Body of pancreas (tissue), 4 donors: ENCODE measurements at regions not wholly inside any gene's neighbourhood (a gene's known extent, or its start where the extent isn't known, plus 50 kb on each side); places are given as distances from the start of the nearest gene placed in this dataset.
"Not testable (repeated sequence)": the region's sequence is repeated elsewhere in the genome, so short reads cannot be mapped to it uniquely, and the experiment has no call there.

Source experiments
- ATAC-seq: fragments of 150-250 bp; one replicate; pipeline ENCODE4 v1.9.1; 2016
- DNase-seq, 4 donors: peaks; one replicate each; pipeline ENCODE4 v3.0.0-alpha.2; 2019
- H3K27ac ChIP-seq, 4 donors: fragments of 200-600 bp; sonication (generic); 1 replicate in 3 of 4; 2 replicates in 1 of 4; pipeline versions ENCODE4 v1.5.1 to v1.6.1; 2016 to 2019; ENCODE audit warnings: mild to moderate bottlenecking in 1 of 4, mixed read lengths in 1 of 4, moderate library complexity in 1 of 4
- H3K27me3 ChIP-seq, 2 donors: fragments of 200-600 bp; sonication (generic); one replicate each; pipeline ENCODE4 v1.6.0; 2016; ENCODE audit warnings: mild to moderate bottlenecking in 1 of 2
- H3K36me3 ChIP-seq, 2 donors: fragments of 200-600 bp; sonication (generic); replicated peaks in 1 of 2; 2 replicates each; pipeline ENCODE4 v1.5.1; 2016; ENCODE audit warnings: low read depth in 2 of 2; ENCODE audit not compliant: insufficient read depth in 1 of 2
- H3K4me1 ChIP-seq: fragments of 200-600 bp; sonication (generic); one replicate; pipeline ENCODE4 v1.6.0; 2016
- H3K4me3 ChIP-seq, 2 donors: fragments of 200-600 bp; sonication (generic); 1 replicate in 1 of 2; 2 replicates in 1 of 2; pipeline ENCODE4 v1.5.1; 2016 to 2019
- H3K9me3 ChIP-seq, 3 donors: fragments of 200-600 bp; sonication (generic); 1 replicate in 2 of 3; 2 replicates in 1 of 3; pipeline ENCODE4 v1.5.1; 2016
- POLR2A ChIP-seq, 3 donors: fragments of 450-650 bp; IDR thresholded peaks; one replicate each; pipeline ENCODE4 v1.6.1; 2016; ENCODE audit warnings: antibody characterized with exemption in 3 of 3, mild to moderate bottlenecking in 2 of 3
- WGBS, 2 donors: methylation state at CpG; one replicate each; pipeline ENCODE4 v1.1.5; 2017; 5-methylcytosine and 5-hydroxymethylcytosine counted together
- intact Hi-C: fragments of 100-400 bp; cut with DNase I; formaldehyde crosslinking; loops from one replicate; pipeline ENCODE4 v1.15.1; 2023
- TF ChIP-seq, protein P1 (sequence below), 7 experiments: fragments of 450-650 bp in 4 of 7; fragments of 200-600 bp in 3 of 7; sonication (generic) in 3 of 7; IDR thresholded peaks; one replicate each; pipeline ENCODE4 v1.5.1; 2016 to 2019; ENCODE audit warnings: antibody characterized with exemption in 7 of 7

GRCh38 chr13:84097148-84097547 lies 214.9 kb upstream of the SLITRK1 start:
- H3K27ac ChIP-seq: no peak overlapping the region
- H3K4me1 ChIP-seq: no peaks in the 10 kb centered on the region
- intact Hi-C loops: no loop called here
- H3K27me3 ChIP-seq: no peaks in the 10 kb centered on the region
- TF ChIP-seq POLR2A (IDR thresholded peaks at IDR 0.05): no peak
- TF ChIP-seq, protein P1, sequence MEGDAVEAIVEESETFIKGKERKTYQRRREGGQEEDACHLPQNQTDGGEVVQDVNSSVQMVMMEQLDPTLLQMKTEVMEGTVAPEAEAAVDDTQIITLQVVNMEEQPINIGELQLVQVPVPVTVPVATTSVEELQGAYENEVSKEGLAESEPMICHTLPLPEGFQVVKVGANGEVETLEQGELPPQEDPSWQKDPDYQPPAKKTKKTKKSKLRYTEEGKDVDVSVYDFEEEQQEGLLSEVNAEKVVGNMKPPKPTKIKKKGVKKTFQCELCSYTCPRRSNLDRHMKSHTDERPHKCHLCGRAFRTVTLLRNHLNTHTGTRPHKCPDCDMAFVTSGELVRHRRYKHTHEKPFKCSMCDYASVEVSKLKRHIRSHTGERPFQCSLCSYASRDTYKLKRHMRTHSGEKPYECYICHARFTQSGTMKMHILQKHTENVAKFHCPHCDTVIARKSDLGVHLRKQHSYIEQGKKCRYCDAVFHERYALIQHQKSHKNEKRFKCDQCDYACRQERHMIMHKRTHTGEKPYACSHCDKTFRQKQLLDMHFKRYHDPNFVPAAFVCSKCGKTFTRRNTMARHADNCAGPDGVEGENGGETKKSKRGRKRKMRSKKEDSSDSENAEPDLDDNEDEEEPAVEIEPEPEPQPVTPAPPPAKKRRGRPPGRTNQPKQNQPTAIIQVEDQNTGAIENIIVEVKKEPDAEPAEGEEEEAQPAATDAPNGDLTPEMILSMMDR (IDR thresholded peaks at IDR 0.05): no peak
- no peaks in the 10 kb centered on the region for H3K36me3 ChIP-seq
- H3K4me3 ChIP-seq: no peak overlapping the region
- ATAC-seq: no peak
- 60 to 67% methylated on average over 4 of the region's 4 CpGs for WGBS, 2 donors
- H3K9me3 ChIP-seq: no peaks in the 10 kb centered on the region
- no peak for DNase-seq

- DNase-seq: no peak
Measured at GRCh38 chr13:84096216-84096615, 213.9 kb upstream of the SLITRK1 start.

GRCh38 chr13:84088996-84089395 lies 206.7 kb upstream of the SLITRK1 start:
- Histone ChIP-seq H3K4me1 (no peaks in the 10 kb centered on the region), H3K9me3 (no peaks in the 10 kb centered on the region), H3K27me3 (no peaks in the 10 kb centered on the region), H3K27ac (no peak overlapping the region), H3K4me3 (no peak overlapping the region), H3K36me3 (no peaks in the 10 kb centered on the region)
- ATAC-seq (no peak), DNase-seq (no peak)
- WGBS, 2 donors: 39 to 55% methylated on average over 1 of the region's 1 CpG
- no peak for TF ChIP-seq POLR2A (IDR thresholded peaks at IDR 0.05)
- TF ChIP-seq, protein P1 (IDR thresholded peaks at IDR 0.05): no peak
- intact Hi-C loops: no loop called here

More at GRCh38 chr13:84096216-84096615, 213.9 kb upstream of the SLITRK1 start:
- no peaks in the 10 kb centered on the region for H3K4me1 ChIP-seq
- no peak overlapping the region for H3K27ac ChIP-seq
- H3K27me3 ChIP-seq: no peaks in the 10 kb centered on the region
- ATAC-seq: no peak
- H3K4me3 ChIP-seq: no peak overlapping the region
- H3K9me3 ChIP-seq: no peaks in the 10 kb centered on the region
- WGBS, 2 donors: 84 to 90% methylated on average over 1 of the region's 1 CpG
- H3K36me3 ChIP-seq: no peaks in the 10 kb centered on the region
- TF ChIP-seq, protein P1 (IDR thresholded peaks at IDR 0.05): no peak
- no peak for TF ChIP-seq POLR2A (IDR thresholded peaks at IDR 0.05)
- intact Hi-C loops: no loop called here

DNA sequence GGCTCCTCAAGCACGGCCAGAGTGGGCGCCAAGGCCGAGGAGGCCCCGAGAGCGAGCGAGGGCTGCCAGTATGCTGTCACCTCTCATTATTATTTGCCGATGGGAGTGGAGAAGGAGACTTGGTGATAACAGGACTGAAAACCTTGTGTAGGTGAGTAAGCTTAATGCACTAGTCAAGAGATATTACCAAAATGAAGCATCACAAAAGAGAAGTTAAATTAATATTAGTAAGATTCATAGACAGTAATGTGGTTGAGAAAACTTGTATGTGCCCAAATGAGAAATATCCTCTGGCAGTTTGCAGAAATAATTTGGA lies 204.5 kb upstream of the SLITRK1 start:
- H3K27me3 ChIP-seq: no peaks in the 10 kb centered on the region
- H3K4me1 ChIP-seq: no peaks in the 10 kb centered on the region
- no peaks in the 10 kb centered on the region for H3K9me3 ChIP-seq
- no peak overlapping the region for H3K4me3 ChIP-seq
- WGBS, 2 donors: 86 to 89% methylated on average over 7 of the region's 7 CpGs
- no peak overlapping the region for H3K27ac ChIP-seq
- DNase-seq (no peak), ATAC-seq (no peak)
- no peaks in the 10 kb centered on the region for H3K36me3 ChIP-seq
- intact Hi-C loops: no loop called here
- TF ChIP-seq, protein P1 (IDR thresholded peaks at IDR 0.05): no peak
- no peak for TF ChIP-seq POLR2A (IDR thresholded peaks at IDR 0.05)

DNA sequence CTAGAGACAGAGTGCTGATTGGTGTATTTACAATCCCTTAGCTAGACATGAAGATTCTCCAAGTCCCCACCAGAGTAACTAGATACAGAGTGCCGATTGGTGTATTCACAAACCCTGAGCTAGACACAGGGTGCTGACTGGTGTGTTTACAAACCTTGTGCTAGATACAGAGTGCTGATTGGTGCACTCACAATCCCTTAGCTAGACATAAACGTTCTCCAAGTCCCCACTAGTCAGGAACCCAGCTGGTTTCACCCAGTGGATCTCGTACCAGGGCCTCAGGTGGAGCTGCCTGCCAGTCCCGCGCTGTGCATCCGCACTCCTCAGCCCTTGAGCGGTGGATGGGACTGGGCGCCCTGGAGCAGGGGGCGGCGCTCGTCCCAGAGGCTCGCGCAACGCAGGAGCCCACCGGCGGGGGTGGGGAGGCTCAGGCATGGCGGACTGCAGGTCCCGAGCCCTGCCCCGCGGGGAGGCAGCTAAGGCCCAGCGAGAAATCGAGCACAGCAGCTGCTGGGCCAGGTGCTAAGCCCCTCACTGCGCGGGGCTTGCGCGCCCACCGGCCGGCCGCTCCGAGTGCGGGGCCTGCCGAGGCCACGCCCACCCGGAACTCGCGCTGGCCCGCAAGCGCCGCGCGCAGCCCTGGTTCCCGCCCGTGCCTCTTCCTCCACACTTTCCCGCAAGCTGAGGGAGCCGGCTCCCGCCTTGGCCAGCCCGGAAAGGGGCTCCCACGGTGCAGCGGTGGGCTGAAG lies 204.0 kb upstream of the SLITRK1 start:
- H3K27ac ChIP-seq, intact Hi-C loops, H3K4me3 ChIP-seq, H3K36me3 ChIP-seq, ATAC-seq, H3K27me3 ChIP-seq, H3K9me3 ChIP-seq, H3K4me1 ChIP-seq: not testable (repeated sequence)
- 82 to 88% methylated on average over 44 to 46 of the region's 49 CpGs for WGBS, 2 donors
- DNase-seq: peak in 2 of 4 donors; percentile 13 to 14
